ENCODE measurements at regions not wholly inside any gene's neighbourhood (a gene's known extent, or its start where the extent isn't known, plus 50 kb on each side); places are given as distances from the start of the nearest gene placed in this dataset.

DNA sequence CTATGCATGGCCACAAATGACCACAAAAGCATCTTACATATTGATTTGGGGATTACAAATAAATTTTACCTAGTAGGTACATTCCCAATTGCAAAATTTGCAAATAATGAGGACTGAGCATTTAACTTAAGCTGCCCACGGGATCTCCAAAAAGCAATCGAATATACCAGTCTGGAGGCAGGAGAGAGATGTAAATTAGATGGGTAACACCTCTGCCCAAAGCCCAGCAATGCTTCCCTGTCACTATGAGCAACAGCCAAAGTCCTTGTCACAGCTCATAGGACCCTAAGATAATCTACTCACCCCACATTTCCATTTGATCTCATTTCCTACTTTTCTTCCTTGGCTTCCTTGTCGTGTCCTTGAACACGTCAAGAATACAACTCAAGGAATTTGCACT, 172.2 kb downstream of the SUCLG1 start:
- TF ChIP-seq, protein P1, sequence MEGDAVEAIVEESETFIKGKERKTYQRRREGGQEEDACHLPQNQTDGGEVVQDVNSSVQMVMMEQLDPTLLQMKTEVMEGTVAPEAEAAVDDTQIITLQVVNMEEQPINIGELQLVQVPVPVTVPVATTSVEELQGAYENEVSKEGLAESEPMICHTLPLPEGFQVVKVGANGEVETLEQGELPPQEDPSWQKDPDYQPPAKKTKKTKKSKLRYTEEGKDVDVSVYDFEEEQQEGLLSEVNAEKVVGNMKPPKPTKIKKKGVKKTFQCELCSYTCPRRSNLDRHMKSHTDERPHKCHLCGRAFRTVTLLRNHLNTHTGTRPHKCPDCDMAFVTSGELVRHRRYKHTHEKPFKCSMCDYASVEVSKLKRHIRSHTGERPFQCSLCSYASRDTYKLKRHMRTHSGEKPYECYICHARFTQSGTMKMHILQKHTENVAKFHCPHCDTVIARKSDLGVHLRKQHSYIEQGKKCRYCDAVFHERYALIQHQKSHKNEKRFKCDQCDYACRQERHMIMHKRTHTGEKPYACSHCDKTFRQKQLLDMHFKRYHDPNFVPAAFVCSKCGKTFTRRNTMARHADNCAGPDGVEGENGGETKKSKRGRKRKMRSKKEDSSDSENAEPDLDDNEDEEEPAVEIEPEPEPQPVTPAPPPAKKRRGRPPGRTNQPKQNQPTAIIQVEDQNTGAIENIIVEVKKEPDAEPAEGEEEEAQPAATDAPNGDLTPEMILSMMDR (conservative IDR thresholded peaks at IDR 0.05 in 1 of 2, IDR thresholded peaks at IDR 0.05 in 1 of 2; ENCODE audit: low read depth in 1 of 2, low read length in 2 of 2) = no peak
- no peak for TF ChIP-seq EZH2 (IDR thresholded peaks at IDR 0.05; ENCODE audit: low read length, missing control alignments)

All from fibroblast of lung (primary cell).